NCI-H1092 treated with DMSO at 0.1 percent for 48 hours (cell line): ENCODE measurements at regions not wholly inside any gene's neighbourhood (a gene's known extent, or its start where the extent isn't known, plus 50 kb on each side); places are given as distances from the start of the nearest gene placed in this dataset.

Source experiments
- DNase-seq: peaks from one replicate; lab custom pipeline; 2025; lab: John Stamatoyannopoulos, UW

- DNase-seq, result no peak
Measured at GRCh38 chr5:158644301-158644700, 455.4 kb downstream of the EBF1 start.

GRCh38 chr5:158643840-158644239 lies 455.9 kb downstream of the EBF1 start:
- no peak for DNase-seq

GRCh38 chr5:158642879-158643278 lies 456.8 kb downstream of the EBF1 start:
- DNase-seq, result peak; percentile 49

- no peak for DNase-seq
Measured at GRCh38 chr5:158641016-158641415, 458.7 kb downstream of the EBF1 start.

GRCh38 chr5:158640593-158640980 lies 459.1 kb downstream of the EBF1 start:
- DNase-seq, result no peak

- DNase-seq, result no peak
Measured at GRCh38 chr5:158639881-158640592, 459.7 kb downstream of the EBF1 start.

GRCh38 chr5:158638396-158638795 lies 461.3 kb downstream of the EBF1 start:
- no peak for DNase-seq

- no peak for DNase-seq
Measured at GRCh38 chr5:158637039-158637438, 462.7 kb downstream of the EBF1 start.

- DNase-seq, result no peak
Measured at GRCh38 chr5:158635565-158635964, 464.2 kb downstream of the EBF1 start.

GRCh38 chr5:158634714-158635113 lies 465.0 kb downstream of the EBF1 start:
- DNase-seq, result no peak

GRCh38 chr5:158629591-158630312 lies 470.0 kb downstream of the EBF1 start:
- no peak for DNase-seq

GRCh38 chr5:158626718-158627117 lies 473.0 kb downstream of the EBF1 start:
- DNase-seq, result no peak

- DNase-seq, result no peak
Measured at GRCh38 chr5:158623971-158624370, 475.7 kb downstream of the EBF1 start.

GRCh38 chr5:158621391-158621790 lies 478.3 kb downstream of the EBF1 start:
- no peak for DNase-seq

GRCh38 chr5:158619083-158619788 lies 480.5 kb downstream of the EBF1 start:
- DNase-seq, result peak; percentile 71

GRCh38 chr5:158618256-158618655 lies 481.5 kb downstream of the EBF1 start:
- DNase-seq, result no peak

- DNase-seq, result no peak
Measured at GRCh38 chr5:158616707-158617106, 483.0 kb downstream of the EBF1 start.

- no peak for DNase-seq
Measured at GRCh38 chr5:158614951-158615350, 484.8 kb downstream of the EBF1 start.

- no peak for DNase-seq
Measured at GRCh38 chr5:158611581-158611980, 488.1 kb downstream of the EBF1 start.

- no peak for DNase-seq
Measured at GRCh38 chr5:158610051-158610415, 489.7 kb downstream of the EBF1 start.

GRCh38 chr5:158609333-158610050 lies 490.2 kb downstream of the EBF1 start:
- DNase-seq, result no peak

- no peak for DNase-seq
Measured at GRCh38 chr5:158607088-158607487, 492.6 kb downstream of the EBF1 start.
